SIG-M5 treated with dmso at 0.1 percent for 504 hours (cell line): ENCODE measurements at regions not wholly inside any gene's neighbourhood (a gene's known extent, or its start where the extent isn't known, plus 50 kb on each side); places are given as distances from the start of the nearest gene placed in this dataset.
"Not testable (repeated sequence)": the region's sequence is repeated elsewhere in the genome, so short reads cannot be mapped to it uniquely, and the experiment has no call there.

Source experiments
- DNase-seq: peaks from one replicate; lab custom pipeline; 2025; ENCODE audit not compliant: unreplicated experiment; lab: John Stamatoyannopoulos, UW

DNA sequence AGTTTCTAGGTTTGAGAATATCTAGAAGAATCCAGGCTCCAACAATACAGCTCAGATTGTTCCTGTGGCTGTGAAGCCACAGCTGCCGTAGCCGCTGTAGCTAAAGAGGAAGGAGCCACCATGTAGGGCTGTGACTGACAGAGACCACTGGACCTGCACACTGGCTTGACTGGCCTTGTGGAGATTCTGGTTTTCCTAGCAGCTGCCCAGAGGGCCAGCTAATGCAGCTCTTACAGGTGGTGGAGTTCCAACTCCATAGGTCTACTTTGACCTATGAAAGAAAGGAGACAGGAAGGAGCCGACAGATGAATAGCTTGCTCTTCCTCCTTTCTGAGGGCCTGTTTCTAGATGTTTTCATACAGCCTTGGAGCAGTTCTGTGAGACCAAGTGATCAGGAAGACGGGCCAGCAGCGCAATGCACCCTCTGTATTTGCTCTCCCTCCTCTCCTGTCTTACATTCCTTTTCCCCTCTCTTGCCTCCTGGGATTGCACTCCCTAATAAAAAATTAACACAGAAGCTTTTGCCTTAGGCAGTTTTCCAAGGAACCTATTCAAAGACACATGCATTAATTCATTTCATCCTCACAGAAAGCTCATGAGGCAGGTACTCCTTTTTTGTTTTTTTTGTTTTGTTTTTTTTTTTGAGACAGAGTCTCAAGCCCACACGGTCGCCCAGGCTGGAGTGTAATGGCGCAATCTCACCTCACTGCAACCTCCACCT lies 51.8 kb upstream of the MYB start:
- DNase-seq, result peak; percentile 16

GRCh38 chr6:135128268-135128914 lies 52.7 kb upstream of the MYB start:
- no peak for DNase-seq

DNA sequence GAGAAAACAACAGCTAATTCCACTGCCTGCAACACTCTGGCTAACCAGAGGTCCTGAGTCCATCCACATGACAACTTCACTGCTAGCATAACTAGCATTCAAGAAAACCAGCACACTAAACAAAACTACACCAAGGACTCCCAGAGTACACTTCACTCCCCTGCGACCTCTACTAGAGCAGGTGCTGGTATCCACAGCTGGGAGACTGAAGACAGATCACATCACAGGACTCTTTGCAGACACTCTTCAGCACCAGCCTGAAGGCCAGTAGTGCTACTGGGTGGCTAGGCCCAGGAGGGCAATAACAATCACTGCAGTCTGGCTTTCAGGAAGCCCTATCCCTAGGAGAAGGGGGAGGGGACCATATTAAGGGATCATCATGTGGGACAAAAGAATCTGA lies 54.4 kb upstream of the MYB start:
- DNase-seq, result no peak

GRCh38 chr6:135126034-135126433 lies 55.1 kb upstream of the MYB start:
- no peak for DNase-seq

- no peak for DNase-seq
Measured at GRCh38 chr6:135121434-135121833, 59.7 kb upstream of the MYB start.

- DNase-seq, result no peak
Measured at GRCh38 chr6:135118134-135118730, 62.9 kb upstream of the MYB start.

DNA sequence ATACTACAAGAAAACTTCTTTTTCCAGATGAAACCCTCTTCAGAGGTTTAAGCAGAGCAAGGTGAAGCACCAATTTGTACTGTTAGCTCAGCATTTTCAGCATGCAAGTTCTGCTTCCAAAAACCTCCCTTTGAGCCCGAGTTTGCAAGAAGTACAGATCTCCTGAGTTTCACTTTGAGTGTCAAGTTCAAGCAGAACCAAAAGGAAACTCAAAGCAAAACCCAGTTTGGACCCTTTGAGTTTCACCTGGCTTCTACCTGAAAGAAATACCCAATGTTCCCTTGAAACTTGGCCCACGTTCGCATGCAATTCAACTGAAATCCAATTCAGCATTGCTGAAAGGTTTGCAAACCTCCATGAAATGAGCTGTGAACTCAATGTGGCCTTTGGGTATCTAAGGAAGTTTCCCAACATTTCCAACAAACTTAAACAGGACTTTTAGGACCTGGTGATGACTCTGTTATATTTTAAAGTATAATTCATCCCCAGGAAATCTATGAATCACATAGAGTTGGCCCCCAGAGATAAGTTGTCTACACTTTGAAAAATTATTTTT lies 62.9 kb upstream of the HBS1L start:
- no peak for DNase-seq

GRCh38 chr6:135116571-135116970 lies 61.9 kb upstream of the HBS1L start:
- DNase-seq, result no peak

DNA sequence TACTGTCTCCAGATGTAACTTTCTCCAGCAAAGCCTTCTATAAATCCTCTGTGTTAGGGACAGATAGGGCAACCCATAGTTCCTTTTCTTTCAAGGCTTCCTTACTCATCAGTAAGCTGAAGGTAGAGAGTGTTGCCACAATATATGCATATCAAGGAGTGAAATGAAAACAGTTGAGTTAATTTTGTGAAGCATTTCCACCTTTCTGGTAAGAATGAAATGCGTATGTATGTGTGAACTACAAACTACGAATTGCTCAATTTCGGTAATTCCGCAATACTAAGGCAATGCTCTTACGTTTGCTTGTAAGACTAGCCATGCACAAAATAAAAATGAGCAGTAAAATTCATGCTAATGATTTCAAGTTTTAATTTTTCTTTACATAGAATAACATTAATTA lies 61.2 kb upstream of the HBS1L start:
- DNase-seq, result peak; percentile 53

DNA sequence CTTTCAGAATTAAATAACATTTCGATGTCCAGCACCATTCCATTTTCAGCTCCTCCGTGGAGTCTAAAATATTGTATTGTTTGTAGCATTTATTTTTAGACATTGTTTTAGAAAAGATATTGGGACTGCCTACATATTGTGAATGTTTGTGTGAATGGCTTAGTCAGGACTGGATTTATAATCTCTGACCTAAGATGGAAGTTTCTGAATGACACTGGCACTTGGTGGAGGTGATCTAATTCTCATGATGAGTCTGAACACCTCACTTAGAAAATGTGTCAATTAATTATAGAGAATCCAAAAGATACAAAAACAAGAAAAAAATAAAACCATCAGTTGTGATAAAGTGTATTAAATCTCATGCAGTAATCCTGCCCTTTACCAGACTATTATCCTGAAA lies 60.8 kb upstream of the HBS1L start:
- no peak for DNase-seq

DNA sequence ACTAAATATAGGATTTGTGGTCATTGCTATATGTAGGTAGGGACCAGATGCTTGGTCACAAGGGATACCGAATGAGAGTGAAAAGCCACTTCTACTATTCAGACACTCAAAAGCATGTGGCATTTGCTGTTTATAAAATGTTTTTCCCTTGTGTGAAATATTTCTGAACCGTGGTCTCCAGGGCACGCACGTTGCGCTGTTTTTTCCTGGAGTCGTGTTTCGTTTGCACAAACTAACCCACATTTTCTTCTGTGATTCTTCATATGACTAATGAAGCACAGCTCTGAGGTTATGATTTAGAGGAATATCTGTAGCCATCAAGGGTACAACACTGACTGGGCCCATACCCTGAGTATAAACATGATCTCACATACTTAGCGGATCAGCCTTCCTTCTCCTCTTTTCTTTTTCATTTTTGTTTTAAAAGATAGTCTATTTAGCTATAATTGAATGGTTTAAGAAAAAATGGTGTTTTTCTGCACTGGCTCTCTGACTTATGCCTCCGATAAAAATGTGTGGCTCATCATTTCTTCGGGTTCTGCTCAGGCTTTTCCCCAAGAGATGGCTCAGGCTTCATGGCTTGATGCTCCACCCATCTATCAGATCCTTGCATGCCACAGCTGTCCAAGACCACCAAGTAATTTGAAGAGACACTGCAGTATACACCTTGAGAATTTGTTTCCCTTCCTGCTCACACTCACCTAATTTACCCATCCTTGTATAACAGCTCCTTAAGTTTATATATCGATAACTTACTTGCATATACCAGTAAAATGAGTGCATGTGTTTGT lies 59.9 kb upstream of the HBS1L start:
- no peak for DNase-seq

DNA sequence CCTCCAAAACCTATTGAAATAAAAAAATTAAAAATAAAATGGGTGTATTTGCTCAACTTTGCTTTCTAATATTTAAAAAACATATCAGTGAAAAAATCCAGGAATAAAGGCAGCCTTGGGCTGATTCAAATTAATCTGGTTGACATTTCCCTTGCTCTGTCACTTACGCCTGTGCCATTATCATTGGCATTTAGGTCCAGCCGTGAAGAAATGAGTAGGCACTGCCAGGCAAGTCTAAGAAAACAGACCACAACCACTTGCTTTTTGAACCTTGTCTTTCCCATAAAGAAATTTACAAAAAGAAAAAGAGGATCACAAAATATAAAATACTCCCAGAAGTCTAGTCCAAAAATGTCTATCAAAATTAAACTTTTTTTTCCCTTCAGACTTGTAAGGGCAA lies 59.2 kb upstream of the HBS1L start:
- no peak for DNase-seq

GRCh38 chr6:135112951-135113350 lies 58.3 kb upstream of the HBS1L start:
- not testable (repeated sequence) for DNase-seq

GRCh38 chr6:135110261-135110781 lies 55.7 kb upstream of the HBS1L start:
- DNase-seq, result not testable (repeated sequence)

- DNase-seq, result no peak
Measured at GRCh38 chr6:135109761-135110160, 55.1 kb upstream of the HBS1L start.

DNA sequence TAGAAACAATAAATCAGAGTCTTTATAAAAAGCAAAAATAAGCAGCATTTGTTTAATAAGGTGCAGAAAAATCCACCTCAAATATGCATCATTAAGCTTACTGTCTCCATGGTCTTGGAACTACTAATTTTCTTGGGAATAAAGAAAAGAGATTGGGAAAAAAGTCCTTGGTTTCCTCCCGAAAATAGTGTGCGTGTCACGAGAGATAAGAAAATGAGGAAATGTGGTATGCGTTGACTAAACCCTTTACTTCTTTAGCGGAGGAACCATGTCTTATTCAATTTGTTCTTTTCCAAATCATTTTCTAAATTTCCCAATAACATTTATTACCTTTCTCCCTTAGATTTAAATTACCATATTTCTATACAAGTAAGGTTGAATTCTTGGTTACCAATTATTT lies 54.1 kb upstream of the HBS1L start:
- no peak for DNase-seq

GRCh38 chr6:135106611-135107010 lies 52.0 kb upstream of the HBS1L start:
- no peak for DNase-seq

- no peak for DNase-seq
Measured at GRCh38 chr6:135105710-135106109, 51.1 kb upstream of the HBS1L start.

- no peak for DNase-seq
Measured at GRCh38 chr6:135105299-135105698, 50.7 kb upstream of the HBS1L start.
